GM12892 (cell line): ENCODE measurements at regions not wholly inside any gene's neighbourhood (a gene's known extent, or its start where the extent isn't known, plus 50 kb on each side); places are given as distances from the start of the nearest gene placed in this dataset.

Experiments used
- POLR2A ChIP-seq: IDR thresholded peaks from 2 replicates; pipeline ENCODE4 v1.6.1; 2011; ENCODE audit warnings: low read depth, low read length, control low read depth
- POLR2AphosphoS5 ChIP-seq: IDR thresholded peaks from 2 replicates; pipeline ENCODE4 v1.6.1; 2011; ENCODE audit warnings: low read depth, low read length, control low read depth
- TAF1 ChIP-seq: IDR thresholded peaks from 2 replicates; pipeline ENCODE4 v1.6.1; 2011; ENCODE audit warnings: low read depth, mild to moderate bottlenecking, control low read depth, low read length, borderline replicate concordance

GRCh38 chr12:9391815-9392214 is 183.6 kb upstream of the PZP start:
- no peak for TF ChIP-seq POLR2AphosphoS5
- no peak for TF ChIP-seq POLR2A
- no peak for TF ChIP-seq TAF1
